WTC11 (cell line): ENCODE measurements at regions not wholly inside any gene's neighbourhood (a gene's known extent, or its start where the extent isn't known, plus 50 kb on each side); places are given as distances from the start of the nearest gene placed in this dataset.

Source experiments
- ATAC-seq: fragments of 200-7000 bp; cut with Tn5 transposase; 2 replicates; pipeline ENCODE4 v1.10.0; 2021; ENCODE audit warnings: mild to moderate bottlenecking, moderate library complexity
- CTCF ChIA-PET: fragments of 300-600 bp; sonication (Branson Sonifier 250); formaldehyde crosslinking; loops from one replicate; lab custom pipeline; 2021; ENCODE audit warnings: antibody characterized with exemption; lab: Charles Lee
- POLR2A ChIA-PET: fragments of 350-600 bp; sonication (Branson Sonifier 250); formaldehyde crosslinking; loops from one replicate; lab custom pipeline; 2021; ENCODE audit warnings: antibody characterized with exemption; lab: Charles Lee
- DNase-seq: peaks from one replicate; pipeline ENCODE4 v3.0.0; 2021; ENCODE audit warnings: low spot score
- H3K27ac Mint-ChIP-seq: 2 replicates; pipeline ENCODE4 v1.8.0; 2021; ENCODE audit warnings: mixed read lengths
- H3K27me3 Mint-ChIP-seq: 2 replicates; pipeline ENCODE4 v1.8.0; 2021; ENCODE audit warnings: low read depth, mild to moderate bottlenecking, moderate library complexity, mixed read lengths
- H3K36me3 Mint-ChIP-seq: 2 replicates; pipeline ENCODE4 v1.8.0; 2021; ENCODE audit warnings: mixed read lengths
- H3K4me1 Mint-ChIP-seq: 2 replicates; pipeline ENCODE4 v1.8.0; 2022; ENCODE audit warnings: mixed read lengths
- H3K4me3 Mint-ChIP-seq: 2 replicates; pipeline ENCODE4 v1.8.0; 2021; ENCODE audit warnings: mild to moderate bottlenecking, moderate library complexity, mixed read lengths
- H3K9me3 Mint-ChIP-seq: 2 replicates; pipeline ENCODE4 v1.8.0; 2021; ENCODE audit warnings: mixed read lengths
- AR ChIP-seq: fragments of 250-450 bp; sonication (Bioruptor Pico); IDR thresholded peaks from 2 replicates; pipeline ENCODE4 v1.9.0; 2021; ENCODE audit warnings: mild to moderate bottlenecking
- CTCF ChIP-seq: fragments of 200-600 bp; IDR thresholded peaks from 2 replicates; pipeline ENCODE4 v1.8.0; 2022; ENCODE audit warnings: antibody characterized with exemption
- NR1H2 ChIP-seq: sonication (generic); formaldehyde crosslinking; IDR thresholded peaks from 2 replicates; pipeline ENCODE4 v1.9.0; 2021; ENCODE audit warnings: mild to moderate bottlenecking, moderate library complexity, missing genetic modification reagents
- PREB ChIP-seq: sonication (generic); formaldehyde crosslinking; IDR thresholded peaks from 2 replicates; pipeline ENCODE4 v1.8.1; 2022; ENCODE audit warnings: mild to moderate bottlenecking, missing genetic modification reagents, moderate library complexity, borderline replicate concordance
- RELA ChIP-seq: sonication (generic); formaldehyde crosslinking; IDR thresholded peaks from 2 replicates; pipeline ENCODE4 v1.8.1; 2022; ENCODE audit warnings: missing genetic modification reagents, mild to moderate bottlenecking, borderline replicate concordance
- ZNF532 ChIP-seq: fragments of 250-450 bp; sonication (Bioruptor Pico); IDR thresholded peaks from 2 replicates; pipeline ENCODE4 v1.9.0; 2021; ENCODE audit warnings: mild to moderate bottlenecking, borderline replicate concordance

- no peak overlapping the region for H3K27ac Mint-ChIP-seq
Observed at GRCh38 chr7:94769724-94770123, 113.8 kb upstream of the SGCE start.

More at GRCh38 chr7:94769724-94770123, 113.8 kb upstream of the SGCE start:
- Mint-ChIP-seq H3K27me3 (no peaks in the 10 kb centered on the region), H3K9me3 (peaks cover 21% of the 10 kb centered on the region), H3K4me3 (no peak overlapping the region), H3K36me3 (peaks cover 7% of the 10 kb centered on the region), H3K4me1 (no peaks in the 10 kb centered on the region)
- POLR2A ChIA-PET: no interaction called here
- ATAC-seq (no peak), DNase-seq (no peak)
- CTCF ChIA-PET: no interaction called here
- TF ChIP-seq PREB: no peak
- no peak for TF ChIP-seq RELA (CRISPR knock-in tag)
- no peak for TF ChIP-seq AR (CRISPR knock-in tag)
- TF ChIP-seq NR1H2: no peak
- TF ChIP-seq CTCF: no peak
- no peak for TF ChIP-seq ZNF532
